MCF 10A (cell line): ENCODE measurements at regions not wholly inside any gene's neighbourhood (a gene's known extent, or its start where the extent isn't known, plus 50 kb on each side); places are given as distances from the start of the nearest gene placed in this dataset.

Experiments used
- BruUV-seq: library from RNA; stranded (reverse); fragments of 400-500 nt; replicated peaks from 2 replicates; lab custom pipeline; 2021; lab: Mats Ljungman, UMichigan
- CTCF ChIA-PET: fragments of 300-600 bp; sonication (Branson Sonifier 250); formaldehyde crosslinking; extraction: SDS; loops from one replicate; lab custom pipeline; 2021; ENCODE audit warnings: antibody characterized with exemption, inconsistent platforms; lab: Yijun Ruan, JAX
- POLR2A ChIA-PET: fragments of 300-600, 350-650 bp; sonication (Branson Sonifier 250); formaldehyde crosslinking; extraction: SDS; loops from one replicate; lab custom pipeline; 2020; ENCODE audit warnings: antibody characterized with exemption, inconsistent platforms; lab: Yijun Ruan, JAX
- DNase-seq: peaks from one replicate; pipeline ENCODE4 v3.0.0-alpha.2; 2018; ENCODE audit not compliant: unreplicated experiment
- H3K27ac Mint-ChIP-seq: one replicate; pipeline ENCODE4 v1.8.0; 2022; ENCODE audit warnings: mild to moderate bottlenecking, low read depth, mixed read lengths; ENCODE audit not compliant: unreplicated experiment
- H3K27me3 Mint-ChIP-seq: one replicate; pipeline ENCODE4 v1.8.0; 2022; ENCODE audit warnings: mixed read lengths; ENCODE audit not compliant: insufficient read depth, unreplicated experiment
- H3K36me3 Mint-ChIP-seq: one replicate; pipeline ENCODE4 v1.8.0; 2022; ENCODE audit warnings: mild to moderate bottlenecking, moderate library complexity, mixed read lengths; ENCODE audit not compliant: insufficient read depth, unreplicated experiment
- H3K4me1 Mint-ChIP-seq: one replicate; pipeline ENCODE4 v1.8.0; 2022; ENCODE audit warnings: mixed read lengths; ENCODE audit not compliant: insufficient read depth, unreplicated experiment
- H3K4me3 Mint-ChIP-seq: one replicate; pipeline ENCODE4 v1.8.0; 2022; ENCODE audit warnings: mild to moderate bottlenecking, moderate library complexity, mixed read lengths; ENCODE audit not compliant: unreplicated experiment
- H3K9me3 Mint-ChIP-seq: one replicate; pipeline ENCODE4 v1.8.0; 2022; ENCODE audit warnings: mixed read lengths; ENCODE audit not compliant: unreplicated experiment
- intact Hi-C: fragments of 100-400 bp; cut with micrococcal nuclease; formaldehyde crosslinking; loops from 2 replicates; pipeline ENCODE4 v1.14.1; 2022
- TF ChIP-seq, protein P1 (sequence below): fragments of 200-600 bp; IDR thresholded peaks from one replicate; pipeline ENCODE4 v1.8.0; 2022; ENCODE audit warnings: antibody characterized with exemption, mild to moderate bottlenecking; ENCODE audit not compliant: unreplicated experiment

DNA sequence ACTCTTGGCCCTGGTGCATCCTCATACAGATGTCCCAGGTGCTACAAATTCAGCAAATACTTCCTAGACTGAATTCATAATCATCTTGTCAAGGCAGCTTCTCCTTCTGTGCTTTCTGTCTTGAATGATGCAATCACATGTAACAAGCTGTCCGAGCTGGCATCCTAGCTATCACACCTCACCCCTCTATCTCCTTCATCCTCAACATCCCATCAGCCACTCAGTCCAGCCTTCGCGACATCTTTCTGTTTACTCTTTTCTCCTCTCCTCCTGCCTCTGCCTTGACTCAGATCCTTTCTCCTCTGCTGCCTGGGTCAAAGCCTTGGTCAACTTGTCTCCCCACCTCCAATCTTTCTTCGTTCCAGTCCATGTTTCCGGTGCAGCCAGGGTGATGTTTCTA lies 240.4 kb upstream of the CELF2 start:
- no peak for DNase-seq
- Mint-ChIP-seq H3K27ac (no peak overlapping the region), H3K27me3 (no peaks in the 10 kb centered on the region), H3K36me3 (no peaks in the 10 kb centered on the region), H3K4me3 (no peak overlapping the region), H3K9me3 (peaks cover 14% of the 10 kb centered on the region), H3K4me1 (peaks cover 12% of the 10 kb centered on the region)
- TF ChIP-seq, protein P1, sequence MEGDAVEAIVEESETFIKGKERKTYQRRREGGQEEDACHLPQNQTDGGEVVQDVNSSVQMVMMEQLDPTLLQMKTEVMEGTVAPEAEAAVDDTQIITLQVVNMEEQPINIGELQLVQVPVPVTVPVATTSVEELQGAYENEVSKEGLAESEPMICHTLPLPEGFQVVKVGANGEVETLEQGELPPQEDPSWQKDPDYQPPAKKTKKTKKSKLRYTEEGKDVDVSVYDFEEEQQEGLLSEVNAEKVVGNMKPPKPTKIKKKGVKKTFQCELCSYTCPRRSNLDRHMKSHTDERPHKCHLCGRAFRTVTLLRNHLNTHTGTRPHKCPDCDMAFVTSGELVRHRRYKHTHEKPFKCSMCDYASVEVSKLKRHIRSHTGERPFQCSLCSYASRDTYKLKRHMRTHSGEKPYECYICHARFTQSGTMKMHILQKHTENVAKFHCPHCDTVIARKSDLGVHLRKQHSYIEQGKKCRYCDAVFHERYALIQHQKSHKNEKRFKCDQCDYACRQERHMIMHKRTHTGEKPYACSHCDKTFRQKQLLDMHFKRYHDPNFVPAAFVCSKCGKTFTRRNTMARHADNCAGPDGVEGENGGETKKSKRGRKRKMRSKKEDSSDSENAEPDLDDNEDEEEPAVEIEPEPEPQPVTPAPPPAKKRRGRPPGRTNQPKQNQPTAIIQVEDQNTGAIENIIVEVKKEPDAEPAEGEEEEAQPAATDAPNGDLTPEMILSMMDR: no peak
- no TSS peak for BruUV-seq
- CTCF ChIA-PET: no interaction called here
- POLR2A ChIA-PET: no interaction called here
- intact Hi-C loops: no loop called here

DNA sequence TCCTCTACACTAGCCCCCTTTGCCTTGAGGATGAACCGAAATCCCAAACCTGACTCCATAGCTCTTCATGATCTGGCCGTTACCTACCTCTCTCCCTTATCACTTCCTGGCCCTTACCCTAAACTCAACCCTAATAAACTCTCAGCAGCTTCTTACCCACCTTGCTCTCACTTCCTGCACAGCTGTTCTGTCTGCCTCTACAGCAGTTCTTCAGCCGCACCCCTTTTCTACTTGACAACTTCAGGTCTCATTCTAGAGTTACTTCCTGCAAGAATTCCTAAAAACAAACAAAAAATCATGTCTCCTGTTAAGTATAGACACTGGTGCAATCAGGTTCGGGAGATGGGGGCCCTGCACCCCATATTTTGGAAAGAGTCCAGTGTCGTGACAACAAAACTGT lies 239.9 kb upstream of the CELF2 start:
- no peak for DNase-seq
- no peak overlapping the region for H3K4me3 Mint-ChIP-seq
- peaks cover 12% of the 10 kb centered on the region for H3K4me1 Mint-ChIP-seq
- ChIA-PET POLR2A (no interaction called here), CTCF (no interaction called here)
- TF ChIP-seq, protein P1: no peak
- H3K9me3 Mint-ChIP-seq: peaks cover 14% of the 10 kb centered on the region
- intact Hi-C loops: no loop called here
- no peak overlapping the region for H3K27ac Mint-ChIP-seq
- H3K36me3 Mint-ChIP-seq: no peaks in the 10 kb centered on the region
- H3K27me3 Mint-ChIP-seq: no peaks in the 10 kb centered on the region
- BruUV-seq: no TSS peak

- ChIA-PET POLR2A (no interaction called here), CTCF (interaction anchor here (0.5 kb wide), 1 partner anchor 1442 kb away, joined by 3 read pairs; no protein-coding TSS in a partner anchor)
- peaks cover 18% of the 10 kb centered on the region for H3K4me1 Mint-ChIP-seq
- no peak overlapping the region for H3K27ac Mint-ChIP-seq
- no peak overlapping the region for H3K4me3 Mint-ChIP-seq
- TF ChIP-seq, protein P1: no peak
- H3K36me3 Mint-ChIP-seq: peaks cover 6% of the 10 kb centered on the region
- H3K27me3 Mint-ChIP-seq: no peaks in the 10 kb centered on the region
- H3K9me3 Mint-ChIP-seq: peaks cover 14% of the 10 kb centered on the region
- intact Hi-C loops: no loop called here
- BruUV-seq: no TSS peak
- no peak for DNase-seq
Measured at GRCh38 chr10:10778959-10779358, 238.7 kb upstream of the CELF2 start.

GRCh38 chr10:10779511-10779910 lies 238.2 kb upstream of the CELF2 start:
- TF ChIP-seq, protein P1: no peak
- no peak overlapping the region for H3K4me3 Mint-ChIP-seq
- CTCF ChIA-PET: no interaction called here

More at GRCh38 chr10:10779511-10779910, 238.2 kb upstream of the CELF2 start:
- Mint-ChIP-seq H3K27me3 (no peaks in the 10 kb centered on the region), H3K9me3 (peaks cover 14% of the 10 kb centered on the region), H3K27ac (no peak overlapping the region), H3K4me1 (peaks cover 18% of the 10 kb centered on the region), H3K36me3 (peaks cover 10% of the 10 kb centered on the region)
- no TSS peak for BruUV-seq
- POLR2A ChIA-PET: interaction anchor here (0.9 kb wide), 1 partner anchor 9 kb away, joined by 5 read pairs; no protein-coding TSS in a partner anchor
- intact Hi-C loops: no loop called here
- no peak for DNase-seq
